ENCODE measurements at regions not wholly inside any gene's neighbourhood (a gene's known extent, or its start where the extent isn't known, plus 50 kb on each side); places are given as distances from the start of the nearest gene placed in this dataset.

DNA sequence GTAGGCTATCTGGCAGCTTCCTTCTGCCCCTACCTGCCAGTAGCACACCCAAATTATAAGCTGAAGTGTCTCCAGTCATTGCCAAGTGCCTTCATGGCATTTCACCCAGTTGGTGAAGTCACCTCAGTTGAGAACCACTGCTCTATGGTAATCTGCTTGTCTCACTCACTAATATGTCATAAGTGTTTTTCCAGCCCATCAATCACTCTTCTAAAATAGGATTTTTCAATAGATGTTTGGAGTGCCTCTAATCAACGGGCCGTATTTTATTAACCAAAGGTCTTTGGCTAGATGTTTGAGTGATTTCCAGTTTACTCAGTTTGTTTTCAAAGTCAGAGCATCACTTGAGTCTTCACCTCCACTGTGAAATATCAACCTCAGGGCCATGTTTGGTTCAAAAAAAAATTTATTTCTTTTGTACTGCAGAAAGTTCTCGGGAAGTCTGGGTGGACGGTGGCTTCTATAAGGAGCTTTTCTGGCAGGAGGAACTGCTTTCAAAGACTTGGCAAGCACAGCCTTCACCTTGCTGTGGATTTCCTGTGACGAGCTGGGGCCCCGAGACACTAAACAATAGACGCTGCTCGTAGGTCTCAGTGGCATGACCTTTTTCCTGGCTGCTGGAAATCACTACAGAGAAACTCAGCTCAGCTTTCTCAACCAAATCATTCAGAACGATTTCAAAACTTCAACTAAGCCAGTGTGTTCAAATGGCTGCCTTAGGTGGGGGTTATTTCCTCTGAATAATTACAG lies 95.2 kb upstream of the FOXF1 start:
- DNase-seq (ENCODE audit: low spot score): no peak

- DNase-seq (ENCODE audit: low spot score): no peak
Observed at GRCh38 chr16:86418981-86419380, 91.3 kb upstream of the FOXF1 start.

- no peak for DNase-seq (ENCODE audit: low spot score)
Observed at GRCh38 chr16:86419518-86419917, 90.8 kb upstream of the FOXF1 start.

GRCh38 chr16:86421995-86422394 lies 88.3 kb upstream of the FOXF1 start:
- no peak for DNase-seq (ENCODE audit: low spot score)

DNA sequence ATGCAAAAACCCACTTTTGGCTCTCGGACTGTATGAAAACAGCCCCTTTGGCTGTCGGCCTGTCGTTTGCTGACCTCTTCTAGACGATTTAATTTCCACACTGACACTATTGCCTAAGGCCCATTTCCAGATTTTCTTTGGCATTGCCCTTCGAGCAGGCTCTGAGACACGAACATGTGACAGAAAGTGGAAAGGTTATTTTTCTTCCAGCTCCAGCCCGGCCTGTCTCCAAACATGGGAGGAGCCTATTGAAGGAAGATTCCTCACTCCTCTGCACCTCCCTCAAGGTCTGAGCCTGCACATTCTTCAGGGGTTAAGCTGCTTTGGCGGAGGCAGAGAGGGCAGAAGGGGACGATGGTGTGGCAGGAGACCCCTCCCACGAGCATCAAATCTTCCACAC lies 85.9 kb upstream of the FOXF1 start:
- DNase-seq (ENCODE audit: low spot score): no peak

GRCh38 chr16:86424985-86425384 lies 85.3 kb upstream of the FOXF1 start:
- no peak for DNase-seq (ENCODE audit: low spot score)

- DNase-seq (ENCODE audit: low spot score): no peak
Observed at GRCh38 chr16:86426063-86426642, 84.2 kb upstream of the FOXF1 start.

DNA sequence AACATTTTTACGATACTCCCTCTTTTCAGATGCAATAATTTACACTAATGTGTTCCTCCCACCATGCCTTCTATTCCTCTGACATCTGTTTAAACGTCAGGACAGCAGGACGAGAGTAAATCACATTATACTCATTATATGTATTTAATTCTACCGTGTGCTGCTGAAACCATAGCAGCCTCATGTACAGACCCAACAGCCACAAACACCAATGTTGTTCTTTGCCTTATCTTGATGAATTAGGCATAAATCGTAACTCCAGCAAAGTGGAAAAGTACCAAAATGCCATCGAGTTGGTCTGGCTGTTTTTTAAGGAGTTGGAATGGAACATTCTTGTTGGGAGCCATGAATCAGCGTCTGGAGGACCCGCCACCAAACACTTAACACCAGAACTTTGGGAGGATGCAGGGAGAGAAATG lies 82.9 kb upstream of the FOXF1 start:
- DNase-seq (ENCODE audit: low spot score): no peak

- no peak for DNase-seq (ENCODE audit: low spot score)
Observed at GRCh38 chr16:86428729-86429517, 81.4 kb upstream of the FOXF1 start.

- no peak for DNase-seq (ENCODE audit: low spot score)
Observed at GRCh38 chr16:86429663-86430062, 80.7 kb upstream of the FOXF1 start.

GRCh38 chr16:86430814-86431213 lies 79.5 kb upstream of the FOXF1 start:
- no peak for DNase-seq (ENCODE audit: low spot score)

DNA sequence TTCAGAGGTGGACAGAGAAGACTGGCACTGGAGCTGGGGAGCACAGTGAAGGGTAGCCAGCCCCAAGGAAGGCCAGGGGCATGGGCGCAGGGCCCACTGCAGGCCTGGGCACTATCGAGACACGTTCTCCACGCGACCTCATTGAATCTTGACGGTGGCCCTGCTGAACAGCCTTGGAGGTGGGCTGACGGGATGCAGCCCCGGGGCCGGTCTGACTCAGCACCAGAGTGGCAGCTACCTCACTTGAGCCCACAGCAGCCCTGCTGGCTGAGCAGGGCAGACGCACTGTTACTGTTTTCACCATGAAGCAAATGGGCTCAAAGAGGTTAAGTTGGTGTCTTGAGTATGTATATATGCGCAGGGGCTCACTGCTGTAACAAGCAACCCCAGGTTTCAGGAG lies 78.8 kb upstream of the FOXF1 start:
- DNase-seq (ENCODE audit: low spot score): no peak

GRCh38 chr16:86432048-86432447 lies 78.3 kb upstream of the FOXF1 start:
- DNase-seq (ENCODE audit: low spot score): no peak

DNA sequence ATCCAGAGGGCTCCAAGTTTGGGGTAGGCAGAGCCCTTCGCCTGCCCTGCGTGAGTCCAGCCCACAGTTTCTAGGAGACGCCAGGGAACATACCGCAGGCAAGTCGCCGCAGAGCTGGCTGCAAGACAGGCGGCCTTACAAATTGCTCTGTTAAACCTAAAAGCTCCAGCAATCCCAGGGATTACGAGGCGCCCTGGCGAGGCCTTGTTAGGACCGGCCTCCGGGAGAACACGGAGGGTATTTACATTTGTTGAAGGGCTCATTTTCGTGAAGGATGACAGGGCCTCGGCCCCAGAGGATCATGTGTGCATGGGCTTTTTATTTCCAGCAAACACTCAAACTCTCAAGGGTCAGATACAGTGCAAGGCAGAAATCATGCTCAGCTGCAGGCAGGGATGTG lies 77.6 kb upstream of the FOXF1 start:
- DNase-seq (ENCODE audit: low spot score): no peak

GRCh38 chr16:86436466-86437185 lies 73.7 kb upstream of the FOXF1 start:
- no peak for DNase-seq (ENCODE audit: low spot score)

DNA sequence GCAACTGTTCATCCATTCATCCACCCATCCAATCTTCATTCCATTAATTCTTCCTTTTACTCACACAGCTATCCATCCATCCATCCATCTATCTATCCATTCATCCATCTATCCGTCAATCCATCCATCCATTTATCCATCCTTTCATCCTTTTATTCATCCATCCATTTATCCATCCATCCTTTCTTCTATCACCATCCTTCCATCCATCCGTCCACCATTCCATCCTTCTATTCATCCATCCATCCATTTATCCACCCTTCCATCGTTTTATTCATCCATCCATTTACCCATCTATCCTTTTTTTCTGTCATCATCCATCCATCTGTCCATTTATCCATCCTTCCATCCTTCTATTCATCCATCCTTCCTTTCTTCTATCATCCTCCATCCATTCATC lies 73.0 kb upstream of the FOXF1 start:
- DNase-seq (ENCODE audit: low spot score): no peak

GRCh38 chr16:86442703-86443102 lies 67.6 kb upstream of the FOXF1 start:
- no peak for DNase-seq (ENCODE audit: low spot score)

- DNase-seq (ENCODE audit: low spot score): no peak
Observed at GRCh38 chr16:86443508-86444147, 66.7 kb upstream of the FOXF1 start.

GRCh38 chr16:86444261-86444660 lies 66.1 kb upstream of the FOXF1 start:
- no peak for DNase-seq (ENCODE audit: low spot score)

DNA sequence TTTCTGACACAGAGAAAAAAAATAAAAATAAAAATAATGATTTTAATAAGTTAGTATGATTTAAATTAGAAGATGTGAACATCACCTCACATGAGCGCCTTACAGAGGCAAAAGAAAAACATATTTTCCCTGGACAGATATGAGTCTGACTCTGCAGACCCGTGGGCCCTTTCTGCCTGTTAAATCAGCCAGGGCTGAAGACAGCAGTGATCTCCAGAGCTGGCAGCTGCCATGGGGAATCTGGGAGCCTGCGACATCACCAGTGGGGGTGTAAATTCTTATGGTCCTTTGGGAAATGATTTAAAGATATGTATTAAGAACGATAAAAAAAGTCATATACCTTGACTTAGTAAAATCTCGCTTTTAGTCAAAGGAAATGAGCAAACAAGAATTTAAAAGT lies 65.7 kb upstream of the FOXF1 start:
- DNase-seq (ENCODE audit: low spot score): no peak

- DNase-seq (ENCODE audit: low spot score): no peak
Observed at GRCh38 chr16:86446279-86446678, 64.0 kb upstream of the FOXF1 start.
